ENCODE measurements at regions not wholly inside any gene's neighbourhood (a gene's known extent, or its start where the extent isn't known, plus 50 kb on each side); places are given as distances from the start of the nearest gene placed in this dataset.

- Histone ChIP-seq H3K9ac (ENCODE audit: low read depth in 1 of 2, low read length in 2 of 2) (no peak overlapping the region), H3K4me3 (ENCODE audit: low read depth in 1 of 3, low read length in 3 of 3) (no peak overlapping the region), H3K27ac (ENCODE audit: low read depth in 1 of 2, low read length in 2 of 2) (no peak overlapping the region), H3K9me3 (ENCODE audit: control insufficient read depth in 4 of 4, low read length in 3 of 4) (no peaks in the 10 kb centered on the region), H3K27me3 (ENCODE audit: control insufficient read depth in 4 of 4, insufficient read depth in 4 of 4, low read length in 3 of 4) (peaks cover 0 to 3% (median 0%) of the 10 kb centered on the region in 4 donors), H3K36me3 (ENCODE audit: control insufficient read depth in 4 of 4, insufficient read depth in 3 of 4, low read depth in 1 of 4, low read length in 3 of 4) (no peaks in the 10 kb centered on the region), H3K4me1 (ENCODE audit: control insufficient read depth in 4 of 4, insufficient read depth in 4 of 4, low read length in 3 of 4) (peaks cover 0 to 7% (median 3%) of the 10 kb centered on the region in 4 donors)
- DNase-seq (ENCODE audit: low spot score), result no peak
- 97% methylated on average over 7 of the region's 7 CpGs for WGBS
- TF ChIP-seq JUND (IDR thresholded peaks at IDR 0.05) (no peak), EGR1 (IDR thresholded peaks at IDR 0.05; ENCODE audit: low read depth in 2 of 2) (no peak), YY1 (IDR thresholded peaks at IDR 0.05) (no peak), RXRA (IDR thresholded peaks at IDR 0.05) (no peak), HNF4A (conservative IDR thresholded peaks at IDR 0.05) (no peak), CTCF (IDR thresholded peaks at IDR 0.05; ENCODE audit: low read depth, low read length, missing input control) (no peak), HNF4G (IDR thresholded peaks at IDR 0.05) (no peak), NR2F2 (IDR thresholded peaks at IDR 0.05) (no peak), SP1 (IDR thresholded peaks at IDR 0.05) (no peak), FOXA1 (IDR thresholded peaks at IDR 0.05) (no peak), MAX (IDR thresholded peaks at IDR 0.05) (no peak), FOXA2 (IDR thresholded peaks at IDR 0.05) (no peak)
Observed at GRCh38 chr13:30135351-30135750, 172.0 kb downstream of the KATNAL1 start.

GRCh38 chr13:30134578-30134977 lies 172.8 kb downstream of the KATNAL1 start:
- WGBS, result 88% methylated on average over 2 of the region's 2 CpGs
- H3K27ac ChIP-seq (ENCODE audit: low read depth in 1 of 2, low read length in 2 of 2), result no peak overlapping the region
- H3K36me3 ChIP-seq (ENCODE audit: control insufficient read depth in 4 of 4, insufficient read depth in 3 of 4, low read depth in 1 of 4, low read length in 3 of 4), result no peaks in the 10 kb centered on the region
- no peaks in the 10 kb centered on the region for H3K27me3 ChIP-seq (ENCODE audit: control insufficient read depth in 4 of 4, insufficient read depth in 4 of 4, low read length in 3 of 4)
- no peak for TF ChIP-seq GABPA (IDR thresholded peaks at IDR 0.05 in 1 of 2, conservative IDR thresholded peaks at IDR 0.05 in 1 of 2)
- TF ChIP-seq YY1 (IDR thresholded peaks at IDR 0.05), result no peak
- no peak for TF ChIP-seq SP1 (IDR thresholded peaks at IDR 0.05)
- no peak for TF ChIP-seq JUND (IDR thresholded peaks at IDR 0.05)
- TF ChIP-seq EGR1 (IDR thresholded peaks at IDR 0.05; ENCODE audit: low read depth in 2 of 2), result no peak
- no peak for TF ChIP-seq ATF3 (IDR thresholded peaks at IDR 0.05)
- TF ChIP-seq HNF4A (conservative IDR thresholded peaks at IDR 0.05), result no peak
- no peak for TF ChIP-seq NR2F2 (IDR thresholded peaks at IDR 0.05)
- no peak for TF ChIP-seq TAF1 (conservative IDR thresholded peaks at IDR 0.05)
- no peak for TF ChIP-seq FOXA2 (IDR thresholded peaks at IDR 0.05)
- TF ChIP-seq FOXA1 (IDR thresholded peaks at IDR 0.05), result no peak
- TF ChIP-seq ZBTB33 (IDR thresholded peaks at IDR 0.05), result no peak
- TF ChIP-seq CTCF (IDR thresholded peaks at IDR 0.05; ENCODE audit: low read depth, low read length, missing input control), result no peak
- no peak for TF ChIP-seq HNF4G (IDR thresholded peaks at IDR 0.05)
- no peak for TF ChIP-seq RAD21 (IDR thresholded peaks at IDR 0.05)
- no peak overlapping the region for H3K4me3 ChIP-seq (ENCODE audit: low read depth in 1 of 3, low read length in 3 of 3)
- H3K9ac ChIP-seq (ENCODE audit: low read depth in 1 of 2, low read length in 2 of 2), result no peak overlapping the region
- no peaks in the 10 kb centered on the region for H3K9me3 ChIP-seq (ENCODE audit: control insufficient read depth in 4 of 4, low read length in 3 of 4)
- H3K4me1 ChIP-seq (ENCODE audit: control insufficient read depth in 4 of 4, insufficient read depth in 4 of 4, low read length in 3 of 4), result peaks cover 0 to 7% (median 3%) of the 10 kb centered on the region in 4 donors
- DNase-seq (ENCODE audit: low spot score), result no peak

Measured in liver (tissue), 8 donors.